Memory B cell (primary cell): ENCODE measurements at regions not wholly inside any gene's neighbourhood (a gene's known extent, or its start where the extent isn't known, plus 50 kb on each side); places are given as distances from the start of the nearest gene placed in this dataset.

Source experiments
- ATAC-seq: fragments of 150-1000 bp; cut with Tn5 transposase; 2 replicates; pipeline ENCODE4 v1.10.0; 2021; ENCODE audit warnings: low read depth, mild to moderate bottlenecking, moderate library complexity
- DNase-seq, 2 donors: peaks; one replicate each; pipeline ENCODE4 v3.0.0; 2022; ENCODE audit warnings: low spot score in 2 of 2
- H3K27ac Mint-ChIP-seq: one replicate; pipeline ENCODE4 v1.8.0; 2022; ENCODE audit warnings: mild to moderate bottlenecking, moderate library complexity, mixed read lengths
- H3K27me3 Mint-ChIP-seq: one replicate; pipeline ENCODE4 v1.8.0; 2022; ENCODE audit warnings: mixed read lengths
- H3K36me3 Mint-ChIP-seq: one replicate; pipeline ENCODE4 v1.8.0; 2022; ENCODE audit warnings: mild to moderate bottlenecking, mixed read lengths
- H3K4me1 Mint-ChIP-seq: one replicate; pipeline ENCODE4 v1.8.0; 2022; ENCODE audit warnings: mixed read lengths
- H3K4me3 Mint-ChIP-seq: one replicate; pipeline ENCODE4 v1.8.0; 2022; ENCODE audit warnings: mild to moderate bottlenecking, moderate library complexity, mixed read lengths
- H3K9me3 Mint-ChIP-seq: one replicate; pipeline ENCODE4 v1.8.0; 2022; ENCODE audit warnings: mixed read lengths

DNA sequence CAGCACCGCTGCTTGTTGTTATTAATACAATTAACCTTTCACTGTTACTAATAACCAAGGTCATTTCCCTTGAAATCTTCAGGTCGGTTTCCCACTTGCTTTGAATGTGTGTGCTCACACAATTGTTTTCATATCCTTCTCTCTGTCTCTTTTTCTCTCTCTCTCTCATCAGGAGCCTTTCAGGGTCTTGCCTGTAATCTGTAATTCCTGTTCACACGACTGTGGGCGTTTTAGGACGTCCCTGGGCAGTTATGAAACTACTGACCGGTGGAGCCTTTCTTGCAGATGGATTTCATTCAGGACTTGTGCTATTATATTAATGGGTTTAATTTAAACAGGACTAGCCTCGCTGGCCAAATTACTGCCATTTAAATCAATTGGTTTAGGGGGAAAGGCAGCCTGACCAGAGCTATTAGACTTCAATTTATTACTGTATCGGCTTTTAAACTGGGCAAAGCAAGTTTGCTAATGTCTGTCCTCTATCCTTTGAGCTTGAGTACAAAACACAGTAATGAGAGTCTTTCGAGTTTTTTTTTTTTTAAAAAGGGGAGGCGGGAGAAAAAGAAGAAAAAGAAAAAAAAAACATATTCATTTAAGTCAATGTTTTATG is 316.0 kb upstream of the TLE4 start:
- Mint-ChIP-seq H3K4me1 (peaks cover 3% of the 10 kb centered on the region), H3K4me3 (no peak overlapping the region), H3K27ac (no peak overlapping the region), H3K27me3 (peaks cover 9% of the 10 kb centered on the region), H3K9me3 (no peaks in the 10 kb centered on the region), H3K36me3 (no peaks in the 10 kb centered on the region)
- DNase-seq (no peak), ATAC-seq (no peak)

DNA sequence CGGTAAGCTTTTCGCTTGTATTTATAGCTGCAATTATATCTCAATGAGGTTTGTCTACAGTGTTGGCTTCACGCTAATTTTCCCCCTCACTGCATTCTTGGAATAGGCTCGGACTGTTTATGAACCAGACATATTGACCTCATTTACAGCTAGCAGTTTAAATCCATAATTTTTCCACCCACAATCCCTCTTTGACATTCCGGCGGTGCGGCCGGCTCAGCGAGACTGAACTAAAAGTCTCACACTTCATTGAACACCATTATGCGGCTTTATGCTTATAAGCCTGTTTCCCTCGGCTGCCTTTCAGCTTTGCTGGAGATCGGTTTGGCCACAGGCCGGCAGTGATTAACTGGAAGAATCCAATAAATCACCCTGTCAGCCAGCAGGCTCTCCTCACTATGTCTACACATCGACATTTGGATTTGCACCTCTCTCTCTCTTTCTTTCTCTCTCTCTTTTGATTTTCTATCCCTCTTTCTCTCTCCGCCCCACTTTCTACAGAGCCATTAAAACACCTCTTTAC is 315.0 kb upstream of the TLE4 start:
- no peaks in the 10 kb centered on the region for H3K36me3 Mint-ChIP-seq
- H3K9me3 Mint-ChIP-seq = no peaks in the 10 kb centered on the region
- H3K4me1 Mint-ChIP-seq = peaks cover 3% of the 10 kb centered on the region
- H3K27me3 Mint-ChIP-seq = peaks cover 12% of the 10 kb centered on the region
- no peak overlapping the region for H3K4me3 Mint-ChIP-seq
- no peak overlapping the region for H3K27ac Mint-ChIP-seq
- ATAC-seq (no peak), DNase-seq (no peak)

- H3K27ac Mint-ChIP-seq = no peak overlapping the region
- peaks cover 12% of the 10 kb centered on the region for H3K27me3 Mint-ChIP-seq
- H3K36me3 Mint-ChIP-seq = no peaks in the 10 kb centered on the region
- H3K4me3 Mint-ChIP-seq = no peak overlapping the region
- DNase-seq (no peak), ATAC-seq (no peak)
- H3K9me3 Mint-ChIP-seq = no peaks in the 10 kb centered on the region
- peaks cover 3% of the 10 kb centered on the region for H3K4me1 Mint-ChIP-seq
Measured at GRCh38 chr9:79257228-79257781, 314.5 kb upstream of the TLE4 start.

DNA sequence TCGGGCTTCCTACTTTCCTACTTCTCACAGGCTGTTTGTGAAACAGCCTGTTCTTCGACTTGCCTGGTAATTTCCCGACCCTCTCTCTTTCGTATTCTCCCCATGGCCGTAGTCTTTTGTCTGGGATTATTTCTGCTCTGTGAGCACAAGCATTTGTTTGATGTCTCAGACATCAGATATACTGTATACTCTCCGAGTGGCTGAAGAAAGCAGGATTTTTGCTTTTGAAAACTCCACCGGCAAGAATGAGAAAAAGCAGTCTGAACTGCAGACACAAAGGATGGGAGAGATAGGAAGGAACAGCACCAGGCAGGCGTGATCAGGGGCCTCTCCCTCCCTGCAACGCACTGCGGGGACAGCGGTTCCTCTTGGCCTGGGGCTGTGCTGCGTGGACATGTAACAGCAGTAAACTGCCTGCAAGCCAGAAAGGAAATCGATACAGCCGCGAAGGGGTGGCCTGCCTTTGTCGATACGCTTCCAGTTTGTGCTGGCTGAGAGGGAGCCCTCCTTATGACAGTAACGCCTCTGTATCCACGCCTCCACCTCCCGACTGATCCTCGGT is 313.9 kb upstream of the TLE4 start:
- Mint-ChIP-seq H3K4me3 (no peak overlapping the region), H3K4me1 (peaks cover 3% of the 10 kb centered on the region), H3K27me3 (peaks cover 13% of the 10 kb centered on the region), H3K27ac (no peak overlapping the region), H3K9me3 (peaks cover under 1% of the 10 kb centered on the region), H3K36me3 (no peaks in the 10 kb centered on the region)
- ATAC-seq (no peak), DNase-seq (no peak)

DNA sequence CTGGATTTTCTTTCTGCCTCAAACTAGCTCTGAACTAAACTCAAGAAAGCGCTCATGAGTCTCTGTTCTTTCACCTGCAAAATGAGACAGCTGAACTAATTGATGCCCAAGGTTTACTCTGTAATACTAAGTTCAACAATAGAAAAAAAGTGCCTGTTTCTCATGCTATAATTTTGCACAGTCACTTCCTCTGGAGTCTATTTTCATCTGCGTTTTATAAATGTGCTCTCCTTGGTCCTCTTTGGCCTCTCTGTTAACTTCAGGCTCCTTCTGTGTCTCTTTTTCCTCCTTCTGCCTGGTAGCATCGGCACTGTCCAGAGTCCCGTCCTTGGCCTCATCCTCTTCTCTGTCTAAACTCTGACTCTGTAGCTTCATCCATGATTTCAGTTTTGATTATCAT is 311.9 kb upstream of the TLE4 start:
- no peak for ATAC-seq
- Mint-ChIP-seq H3K4me3 (no peak overlapping the region), H3K36me3 (no peaks in the 10 kb centered on the region), H3K4me1 (peaks cover 3% of the 10 kb centered on the region), H3K27ac (no peak overlapping the region), H3K9me3 (peaks cover 1% of the 10 kb centered on the region), H3K27me3 (peaks cover 17% of the 10 kb centered on the region)
- DNase-seq = no peak

DNA sequence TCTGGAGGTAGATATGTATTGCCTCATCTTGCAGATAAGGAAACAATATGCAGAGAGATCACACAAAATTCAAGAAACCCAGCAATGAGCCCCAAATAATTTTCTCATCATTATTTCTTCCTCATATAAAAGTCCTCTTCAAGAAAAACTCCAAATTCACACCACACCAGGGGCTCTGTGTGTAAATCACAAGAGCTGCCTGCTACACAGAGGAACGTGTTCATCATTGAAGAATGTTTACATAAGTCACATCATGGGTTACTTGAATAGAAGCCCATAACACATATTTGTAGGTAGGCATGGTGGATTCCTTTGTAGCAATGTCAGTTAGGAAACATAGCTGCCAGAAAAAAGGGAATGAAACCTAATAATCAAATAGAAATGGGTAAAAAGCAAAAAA is 308.1 kb upstream of the TLE4 start:
- Mint-ChIP-seq H3K36me3 (no peaks in the 10 kb centered on the region), H3K27me3 (peaks cover 17% of the 10 kb centered on the region), H3K4me1 (peaks cover 3% of the 10 kb centered on the region), H3K9me3 (peaks cover 1% of the 10 kb centered on the region), H3K4me3 (no peak overlapping the region), H3K27ac (no peak overlapping the region)
- DNase-seq (no peak), ATAC-seq (no peak)

DNA sequence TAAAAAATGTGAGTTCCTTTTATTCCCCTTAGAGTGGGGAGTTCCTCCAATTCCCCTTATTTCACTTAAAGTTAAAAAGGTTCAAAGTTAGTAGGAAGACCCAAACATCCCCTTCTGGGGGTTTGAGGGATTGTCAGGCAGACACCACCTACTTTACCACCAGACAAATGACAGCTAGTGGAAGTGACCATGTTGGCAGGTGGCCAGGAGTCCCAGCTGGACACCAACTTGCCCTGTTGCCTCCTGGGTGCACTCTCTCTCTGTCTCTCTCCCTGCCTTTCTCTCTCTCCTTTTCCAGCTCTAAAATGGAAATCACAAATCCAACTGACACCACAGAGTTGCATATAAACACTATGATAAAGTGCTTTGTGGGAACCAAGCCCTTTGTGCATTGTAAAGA is 307.7 kb upstream of the TLE4 start:
- no peak for ATAC-seq

GRCh38 chr9:79264511-79265355 is 307.0 kb upstream of the TLE4 start:
- H3K27ac Mint-ChIP-seq = no peak overlapping the region
- no peak overlapping the region for H3K4me3 Mint-ChIP-seq
- DNase-seq (no peak), ATAC-seq (no peak)
- H3K4me1 Mint-ChIP-seq = peaks cover 3% of the 10 kb centered on the region
- H3K36me3 Mint-ChIP-seq = no peaks in the 10 kb centered on the region
- peaks cover 1% of the 10 kb centered on the region for H3K9me3 Mint-ChIP-seq
- H3K27me3 Mint-ChIP-seq = peaks cover 13% of the 10 kb centered on the region

More for the DNA sequence above, 307.7 kb upstream of the TLE4 start:
- Mint-ChIP-seq H3K27ac (no peak overlapping the region), H3K4me1 (peaks cover 3% of the 10 kb centered on the region), H3K36me3 (no peaks in the 10 kb centered on the region), H3K27me3 (peaks cover 13% of the 10 kb centered on the region), H3K9me3 (peaks cover 1% of the 10 kb centered on the region), H3K4me3 (no peak overlapping the region)
- no peak for DNase-seq

- Mint-ChIP-seq H3K36me3 (no peaks in the 10 kb centered on the region), H3K9me3 (peaks cover 1% of the 10 kb centered on the region), H3K4me1 (no peaks in the 10 kb centered on the region), H3K27me3 (peaks cover 5% of the 10 kb centered on the region), H3K4me3 (no peak overlapping the region), H3K27ac (no peak overlapping the region)
- DNase-seq (no peak), ATAC-seq (no peak)
Measured at GRCh38 chr9:79266986-79267385, 304.8 kb upstream of the TLE4 start.

DNA sequence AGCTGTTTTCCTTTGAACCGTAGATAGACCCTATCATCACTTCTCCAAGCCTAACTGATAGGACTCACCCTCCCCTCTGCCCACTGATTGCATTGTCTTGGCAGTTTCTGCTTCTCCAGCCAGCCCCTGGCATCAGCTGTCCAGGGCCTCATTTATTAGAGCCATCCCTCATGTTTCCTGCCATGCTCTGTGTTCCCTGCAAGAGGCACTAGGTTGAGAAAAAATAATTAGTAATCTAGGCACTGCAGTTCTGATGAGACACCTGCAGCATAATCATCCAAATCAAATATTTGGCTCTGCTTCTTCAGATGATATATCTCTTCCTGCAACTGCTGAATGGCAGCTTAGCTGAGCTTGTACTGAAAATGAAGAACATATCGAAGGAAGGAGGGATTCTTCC is 303.0 kb upstream of the TLE4 start:
- DNase-seq = no peak
- Mint-ChIP-seq H3K27me3 (peaks cover 2% of the 10 kb centered on the region), H3K4me1 (no peaks in the 10 kb centered on the region), H3K36me3 (no peaks in the 10 kb centered on the region), H3K9me3 (no peaks in the 10 kb centered on the region), H3K4me3 (no peak overlapping the region), H3K27ac (no peak overlapping the region)
- ATAC-seq = no peak

DNA sequence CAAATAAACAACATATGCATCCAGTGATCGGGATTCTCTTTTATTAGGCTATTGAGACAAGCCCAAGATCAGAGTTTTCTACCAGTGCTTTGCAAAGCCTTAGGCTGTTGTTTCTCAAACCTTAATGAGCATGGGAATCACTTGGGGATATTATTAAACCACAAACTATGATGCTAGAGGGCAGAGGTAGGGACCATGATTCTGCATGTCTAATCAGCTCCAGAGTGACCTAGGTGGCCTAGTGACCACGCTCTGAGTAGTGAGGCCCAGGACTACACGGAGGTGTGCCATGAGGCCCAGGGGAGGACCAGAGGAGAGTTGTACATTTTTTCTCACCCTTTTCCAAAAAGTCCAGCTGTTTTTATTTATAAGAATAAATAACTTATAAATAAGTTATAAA is 298.5 kb upstream of the TLE4 start:
- ATAC-seq = no peak
- H3K27ac Mint-ChIP-seq = no peak overlapping the region
- DNase-seq = no peak
- no peaks in the 10 kb centered on the region for H3K9me3 Mint-ChIP-seq
- H3K4me3 Mint-ChIP-seq = no peak overlapping the region
- H3K4me1 Mint-ChIP-seq = no peaks in the 10 kb centered on the region
- no peaks in the 10 kb centered on the region for H3K36me3 Mint-ChIP-seq
- H3K27me3 Mint-ChIP-seq = peaks cover under 1% of the 10 kb centered on the region

DNA sequence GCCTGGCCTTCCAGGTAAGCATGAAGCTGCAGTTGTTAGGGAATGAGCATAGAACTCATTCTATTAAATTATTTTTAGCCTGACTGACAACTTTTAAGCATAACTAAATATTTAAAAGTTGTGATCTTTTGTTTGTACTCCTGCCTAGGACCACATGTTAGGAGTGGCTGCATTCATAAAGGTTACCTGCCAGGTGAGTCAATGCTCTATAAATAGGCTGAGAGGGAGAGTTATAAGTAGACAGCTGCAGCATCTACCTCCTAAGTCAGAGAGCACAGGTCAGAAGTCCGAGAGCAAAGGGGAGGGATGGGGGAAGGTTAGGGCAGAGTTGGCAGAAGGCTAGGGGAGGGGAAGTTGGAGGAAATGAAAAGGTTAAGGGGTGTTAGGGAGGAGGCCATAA is 292.4 kb upstream of the TLE4 start:
- H3K36me3 Mint-ChIP-seq = no peaks in the 10 kb centered on the region
- no peaks in the 10 kb centered on the region for H3K4me1 Mint-ChIP-seq
- no peak overlapping the region for H3K27ac Mint-ChIP-seq
- H3K4me3 Mint-ChIP-seq = no peak overlapping the region
- peaks cover 6% of the 10 kb centered on the region for H3K27me3 Mint-ChIP-seq
- DNase-seq (no peak), ATAC-seq (no peak)
- H3K9me3 Mint-ChIP-seq = peaks cover 1% of the 10 kb centered on the region

DNA sequence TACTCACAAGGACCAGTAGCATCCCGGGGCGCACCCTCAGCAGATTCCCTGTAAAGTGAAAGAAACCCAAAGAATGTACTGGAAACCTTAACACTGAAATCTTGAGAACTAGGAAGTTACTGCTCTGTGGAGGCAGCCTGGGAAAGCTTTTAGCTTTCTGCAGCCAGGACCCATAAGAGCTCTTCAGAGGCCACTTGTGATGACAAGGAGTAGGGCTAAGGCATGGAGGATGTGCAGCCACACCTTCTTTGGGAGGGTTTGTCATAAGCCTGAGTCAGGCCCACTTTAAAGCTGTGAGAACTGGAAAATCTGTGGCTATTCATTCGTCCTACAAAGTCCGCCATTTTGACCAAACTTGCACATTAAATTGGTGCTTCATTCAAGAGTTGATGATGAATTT is 291.1 kb upstream of the TLE4 start:
- no peaks in the 10 kb centered on the region for H3K4me1 Mint-ChIP-seq
- no peak overlapping the region for H3K4me3 Mint-ChIP-seq
- H3K27ac Mint-ChIP-seq = no peak overlapping the region
- peaks cover 1% of the 10 kb centered on the region for H3K9me3 Mint-ChIP-seq
- peaks cover 6% of the 10 kb centered on the region for H3K27me3 Mint-ChIP-seq
- no peaks in the 10 kb centered on the region for H3K36me3 Mint-ChIP-seq
- ATAC-seq = no peak
- no peak for DNase-seq

- no peak for ATAC-seq
- no peak for DNase-seq
- no peaks in the 10 kb centered on the region for H3K4me1 Mint-ChIP-seq
- H3K4me3 Mint-ChIP-seq = no peak overlapping the region
- peaks cover 2% of the 10 kb centered on the region for H3K27me3 Mint-ChIP-seq
- H3K27ac Mint-ChIP-seq = no peak overlapping the region
- no peaks in the 10 kb centered on the region for H3K9me3 Mint-ChIP-seq
- no peaks in the 10 kb centered on the region for H3K36me3 Mint-ChIP-seq
Measured at GRCh38 chr9:79284081-79284480, 287.7 kb upstream of the TLE4 start.
